ENCODE measurements at regions not wholly inside any gene's neighbourhood (a gene's known extent, or its start where the extent isn't known, plus 50 kb on each side); places are given as distances from the start of the nearest gene placed in this dataset.

GRCh38 chr21:19557488-19557887 is 1153.9 kb upstream of the TMPRSS15 start:
- TF ChIP-seq CTCF (conservative IDR thresholded peaks at IDR 0.05 in 1 of 2, IDR thresholded peaks at IDR 0.05 in 1 of 2; ENCODE audit: extremely low read depth in 1 of 2, insufficient read depth in 1 of 2, low read depth in 1 of 2, low read length in 2 of 2) (no peak), EZH2 (IDR thresholded peaks at IDR 0.05; ENCODE audit: borderline replicate concordance, low read length) (no peak)

Data from mammary epithelial cell (primary cell).